GM18499 (cell line): ENCODE measurements at regions not wholly inside any gene's neighbourhood (a gene's known extent, or its start where the extent isn't known, plus 50 kb on each side); places are given as distances from the start of the nearest gene placed in this dataset.

ENCODE experiments used
- ATAC-seq: cut with Tn5 transposase; IDR thresholded peaks from one replicate; pipeline ENCODE4 v1.9.1; 2021; ENCODE audit warnings: moderate number of reproducible peaks; ENCODE audit not compliant: insufficient read depth, unreplicated experiment

DNA sequence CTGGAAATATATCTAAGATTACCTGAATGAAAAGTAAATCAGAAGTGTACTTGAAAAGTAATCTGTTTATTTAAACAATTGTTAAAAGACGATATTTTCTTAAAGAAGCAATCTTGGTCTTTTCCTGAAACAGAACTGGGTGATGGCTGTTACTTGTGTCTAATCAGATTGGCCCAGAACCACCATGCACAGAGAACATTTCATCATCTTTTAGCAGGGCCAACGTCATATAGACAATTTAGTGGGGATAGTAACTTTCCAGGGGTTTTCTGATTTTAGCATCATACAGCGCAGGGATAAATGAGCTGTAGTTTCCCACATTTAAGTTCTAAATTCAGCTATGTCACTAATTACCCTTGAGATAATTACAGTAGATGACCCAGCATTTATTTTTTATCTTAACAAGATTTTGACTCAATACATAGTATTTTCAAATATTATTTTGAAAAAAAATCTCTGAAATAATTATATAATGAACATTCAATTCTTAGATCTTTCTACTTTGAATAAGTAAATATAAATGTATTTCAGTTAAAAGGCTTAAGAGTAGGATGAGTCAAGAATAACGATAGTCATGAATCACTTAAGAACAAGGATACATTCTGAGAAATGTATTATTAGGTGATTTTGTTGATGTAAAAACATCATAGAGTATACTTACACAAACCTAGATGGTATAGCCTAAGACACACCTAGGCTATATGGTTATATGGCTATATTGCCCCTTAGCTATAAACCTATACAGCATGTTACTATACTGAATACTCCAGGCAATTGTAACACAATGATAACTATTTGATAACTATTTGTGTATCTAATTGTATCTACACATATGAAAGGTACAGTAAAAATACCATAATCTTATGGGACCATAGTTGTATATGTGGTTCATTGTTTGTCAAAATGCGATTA lies 103.8 kb upstream of the MME start:
- no peak for ATAC-seq

DNA sequence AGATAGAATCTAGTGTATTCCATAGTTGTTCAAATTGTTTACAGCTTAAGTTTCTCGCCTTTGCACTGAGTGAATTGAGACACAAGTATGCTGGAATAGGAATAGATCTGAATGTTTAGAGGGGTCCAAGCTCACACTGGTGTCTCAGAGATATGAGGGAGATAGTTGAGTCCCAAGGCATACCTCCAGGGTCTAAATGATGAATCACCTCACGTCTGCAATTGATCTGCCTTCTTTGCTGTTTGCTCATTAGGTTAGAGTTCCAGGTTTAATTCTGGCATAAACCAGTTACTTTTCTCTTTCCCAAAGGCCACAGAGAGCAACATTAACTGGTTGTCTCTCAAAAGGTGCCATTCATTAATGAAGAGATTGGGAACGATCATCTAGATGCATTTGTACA lies 106.3 kb upstream of the MME start:
- ATAC-seq: no peak

DNA sequence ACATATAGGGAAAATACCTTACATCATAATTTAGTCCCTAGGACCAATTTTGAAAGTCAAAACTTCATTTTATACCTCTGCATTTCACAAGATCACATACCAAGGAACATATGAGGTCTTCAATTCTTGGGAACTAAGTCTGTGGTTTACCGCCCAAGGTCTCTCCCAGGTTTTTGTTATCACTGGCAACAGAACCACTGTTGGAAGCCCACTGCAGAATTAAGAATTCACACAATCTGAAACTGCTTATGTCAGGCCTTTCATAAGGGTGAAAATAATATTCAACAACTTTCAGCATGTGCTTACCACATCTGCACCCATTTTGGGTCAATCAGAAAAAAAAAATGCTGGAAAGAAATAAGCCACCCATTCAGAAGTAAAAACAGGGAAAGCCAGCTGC lies 107.2 kb upstream of the MME start:
- no peak for ATAC-seq

DNA sequence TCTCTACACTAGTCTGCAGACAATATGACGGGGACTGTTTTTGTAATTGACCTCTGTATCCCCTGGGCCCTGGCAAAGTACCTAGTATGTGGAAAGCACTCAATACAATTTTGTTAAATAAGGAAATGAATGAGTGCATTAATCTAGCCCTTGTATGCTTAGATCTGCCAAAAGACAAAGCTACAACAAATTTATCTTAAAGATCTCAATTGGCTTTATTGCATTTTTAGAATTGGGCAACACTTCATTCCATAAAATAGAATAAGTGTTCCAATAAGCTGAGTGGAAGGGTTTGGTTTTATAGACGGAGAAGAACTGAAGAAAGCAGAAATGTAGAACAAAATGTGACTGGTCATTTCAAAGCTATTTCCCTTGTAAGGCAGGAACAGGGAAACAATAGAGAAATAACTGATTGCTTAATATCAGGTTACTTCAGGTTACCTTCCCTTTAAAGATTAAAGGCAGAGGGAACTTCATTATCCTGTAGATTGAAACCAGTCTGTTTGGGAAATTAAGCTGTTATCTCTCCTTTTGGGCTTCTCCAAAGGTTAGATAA lies 108.3 kb upstream of the MME start:
- no peak for ATAC-seq

- no peak for ATAC-seq
Observed at GRCh38 chr3:154971341-154971740, 108.8 kb upstream of the MME start.

- no peak for ATAC-seq
Observed at GRCh38 chr3:154970797-154971196, 109.3 kb upstream of the MME start.

- no peak for ATAC-seq
Observed at GRCh38 chr3:154969366-154969765, 110.8 kb upstream of the MME start.

- no peak for ATAC-seq
Observed at GRCh38 chr3:154967090-154967489, 113.0 kb upstream of the MME start.

GRCh38 chr3:154956815-154957214 lies 123.3 kb upstream of the MME start:
- no peak for ATAC-seq

DNA sequence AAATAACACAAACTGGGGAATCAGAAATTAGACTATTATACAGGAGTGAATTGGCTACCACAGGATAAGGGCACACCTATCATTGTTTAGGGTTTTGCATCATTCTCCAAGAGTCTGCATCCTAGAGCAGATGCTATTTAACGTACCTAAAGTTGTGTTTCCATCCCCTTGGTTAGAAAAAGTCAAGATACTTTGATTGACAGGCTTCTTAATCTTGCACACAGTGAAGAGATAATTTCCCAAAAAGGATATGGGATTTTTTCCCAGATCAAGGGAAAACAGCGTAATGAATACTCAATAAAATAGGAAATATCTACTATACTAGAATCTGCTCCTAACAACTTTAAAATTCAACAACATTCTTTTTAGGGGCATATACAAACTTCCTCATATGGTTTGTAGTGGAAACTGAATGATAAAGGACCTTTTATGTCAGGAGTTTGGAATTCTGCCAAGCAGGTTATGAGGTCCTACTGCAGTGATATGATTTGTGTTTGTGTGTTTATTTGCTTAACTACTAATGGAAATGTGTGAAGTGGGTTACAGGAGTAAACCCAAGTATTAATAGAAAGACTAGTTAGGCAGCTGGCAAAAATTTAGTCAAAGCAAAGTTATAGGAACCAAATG lies 124.1 kb upstream of the MME start:
- no peak for ATAC-seq

DNA sequence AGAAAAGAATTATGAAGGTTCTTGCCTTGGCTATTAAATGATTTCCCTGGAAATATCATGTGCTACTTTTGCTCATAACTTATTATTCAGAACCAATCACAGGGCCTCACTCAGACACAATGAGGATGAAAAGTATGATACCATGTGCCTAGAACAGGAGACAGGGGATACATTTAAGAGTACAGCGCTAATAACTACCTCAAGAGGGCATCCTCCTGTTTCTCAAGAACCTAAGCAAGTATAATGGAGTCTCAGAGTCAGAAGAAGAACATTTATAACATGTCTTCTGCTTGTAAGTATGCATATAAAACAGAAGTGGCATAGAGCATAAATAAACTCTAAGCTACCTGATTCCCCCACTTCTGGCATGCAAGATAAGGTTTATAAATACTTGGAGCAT lies 125.4 kb upstream of the MME start:
- ATAC-seq: no peak

GRCh38 chr3:154953538-154953937 lies 126.6 kb upstream of the MME start:
- ATAC-seq: no peak

GRCh38 chr3:154952553-154952952 lies 127.6 kb upstream of the MME start:
- ATAC-seq: no peak

- ATAC-seq: no peak
Observed at GRCh38 chr3:154943981-154944380, 136.1 kb upstream of the MME start.

- ATAC-seq: no peak
Observed at GRCh38 chr3:154942827-154943226, 137.3 kb upstream of the MME start.

DNA sequence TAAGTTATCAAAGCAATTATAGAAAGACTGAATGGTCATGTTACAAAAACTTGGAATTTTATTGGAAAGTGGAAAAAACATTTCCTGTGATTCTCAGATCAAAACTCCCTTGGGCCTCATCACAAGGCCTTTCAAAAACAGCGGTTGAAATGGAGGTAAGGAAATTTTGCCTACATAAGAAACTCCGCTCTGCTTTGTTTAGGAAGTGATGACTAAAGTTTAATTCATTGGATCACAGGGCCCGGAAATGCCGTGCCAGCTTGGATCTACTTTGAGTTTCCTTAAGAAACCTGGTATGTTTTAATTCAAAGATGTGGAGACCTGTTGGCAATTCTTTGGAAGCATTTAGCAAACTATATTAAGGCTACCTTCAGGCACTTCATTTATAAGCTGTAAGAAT lies 143.9 kb upstream of the MME start:
- ATAC-seq: no peak

GRCh38 chr3:154933581-154933980 lies 146.5 kb upstream of the MME start:
- no peak for ATAC-seq

- ATAC-seq: no peak
Observed at GRCh38 chr3:154932633-154933032, 147.5 kb upstream of the MME start.

GRCh38 chr3:154931484-154931883 lies 148.6 kb upstream of the MME start:
- no peak for ATAC-seq

GRCh38 chr3:154926721-154927120 lies 153.4 kb upstream of the MME start:
- no peak for ATAC-seq

- ATAC-seq: no peak
Observed at GRCh38 chr3:154921351-154921750, 158.8 kb upstream of the MME start.

GRCh38 chr3:154919226-154919625 lies 160.9 kb upstream of the MME start:
- ATAC-seq: no peak
